DOHH2 (cell line): ENCODE measurements at regions not wholly inside any gene's neighbourhood (a gene's known extent, or its start where the extent isn't known, plus 50 kb on each side); places are given as distances from the start of the nearest gene placed in this dataset.

ENCODE experiments used
- EZH2phosphoT487 ChIP-seq: fragments of 200-600 bp; sonication (generic); IDR thresholded peaks from 2 replicates; pipeline ENCODE4 v1.6.1; 2017; ENCODE audit warnings: borderline replicate concordance, mild to moderate bottlenecking, antibody characterized with exemption, low read length, moderate library complexity, mixed read lengths
- TF ChIP-seq, protein P1 (sequence below): fragments of 200-600 bp; sonication (generic); IDR thresholded peaks from one replicate; pipeline ENCODE4 v1.5.1; 2014; ENCODE audit warnings: antibody characterized with exemption, mild to moderate bottlenecking, low read depth, low read length; ENCODE audit not compliant: poor library complexity, severe bottlenecking

DNA sequence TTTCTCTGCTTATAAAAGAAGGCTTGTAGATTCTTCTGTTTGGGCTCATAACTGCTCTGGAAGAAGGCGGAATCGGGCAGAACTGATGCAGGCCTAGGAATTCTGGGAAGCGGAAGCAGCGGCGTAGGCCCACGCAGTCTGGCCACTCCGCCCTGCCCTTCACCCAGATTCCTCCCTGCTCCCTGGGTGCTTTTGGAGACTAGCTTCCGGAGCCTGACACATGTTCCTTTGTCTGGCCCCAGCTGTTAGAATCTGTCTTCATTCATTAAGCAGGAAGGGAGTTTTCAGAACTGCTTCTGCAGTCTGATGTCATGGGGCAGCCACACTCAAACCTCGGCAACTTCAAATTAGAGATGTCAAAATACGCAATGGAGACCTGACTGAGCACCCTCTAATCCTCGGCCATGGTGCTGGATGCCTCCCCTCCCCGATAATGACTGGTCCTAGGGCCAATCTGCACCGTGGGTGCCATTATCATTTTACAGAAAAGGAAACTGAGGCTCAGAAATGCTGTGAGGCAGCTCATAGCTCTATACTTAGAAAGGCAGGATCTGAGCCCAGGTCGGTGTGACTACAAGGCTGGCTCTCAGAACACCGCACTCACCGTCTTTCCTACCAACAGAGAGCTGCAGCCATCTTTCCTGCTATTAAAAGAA, 275.7 kb downstream of the MYCN start:
- TF ChIP-seq, protein P1, sequence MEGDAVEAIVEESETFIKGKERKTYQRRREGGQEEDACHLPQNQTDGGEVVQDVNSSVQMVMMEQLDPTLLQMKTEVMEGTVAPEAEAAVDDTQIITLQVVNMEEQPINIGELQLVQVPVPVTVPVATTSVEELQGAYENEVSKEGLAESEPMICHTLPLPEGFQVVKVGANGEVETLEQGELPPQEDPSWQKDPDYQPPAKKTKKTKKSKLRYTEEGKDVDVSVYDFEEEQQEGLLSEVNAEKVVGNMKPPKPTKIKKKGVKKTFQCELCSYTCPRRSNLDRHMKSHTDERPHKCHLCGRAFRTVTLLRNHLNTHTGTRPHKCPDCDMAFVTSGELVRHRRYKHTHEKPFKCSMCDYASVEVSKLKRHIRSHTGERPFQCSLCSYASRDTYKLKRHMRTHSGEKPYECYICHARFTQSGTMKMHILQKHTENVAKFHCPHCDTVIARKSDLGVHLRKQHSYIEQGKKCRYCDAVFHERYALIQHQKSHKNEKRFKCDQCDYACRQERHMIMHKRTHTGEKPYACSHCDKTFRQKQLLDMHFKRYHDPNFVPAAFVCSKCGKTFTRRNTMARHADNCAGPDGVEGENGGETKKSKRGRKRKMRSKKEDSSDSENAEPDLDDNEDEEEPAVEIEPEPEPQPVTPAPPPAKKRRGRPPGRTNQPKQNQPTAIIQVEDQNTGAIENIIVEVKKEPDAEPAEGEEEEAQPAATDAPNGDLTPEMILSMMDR = no peak
- TF ChIP-seq EZH2phosphoT487 = no peak
